Lung (tissue), 11 donors: ENCODE measurements at regions not wholly inside any gene's neighbourhood (a gene's known extent, or its start where the extent isn't known, plus 50 kb on each side); places are given as distances from the start of the nearest gene placed in this dataset.
A peak's percentile ranks its signal among the peaks of the same experiment; 100 is the strongest.

Experiments
- ATAC-seq: fragments of 200-7000 bp; cut with Tn5 transposase; one replicate; pipeline ENCODE4 v1.9.1; 2020; ENCODE audit warnings: moderate number of reproducible peaks; ENCODE audit not compliant: insufficient read depth, low FRiP score
- DNase-seq, 3 donors: peaks; one replicate each; pipeline ENCODE4 v3.0.0-alpha.2; 2013 to 2017
- H3K27ac ChIP-seq, 2 donors: one replicate each; pipeline ENCODE4 v1.5.1; 2013; ENCODE audit warnings: mild to moderate bottlenecking in 2 of 2, moderate library complexity in 2 of 2, control low read depth in 1 of 2, inconsistent platforms in 1 of 2, low read depth in 1 of 2, low read length in 1 of 2
- H3K27me3 ChIP-seq, 3 donors: one replicate each; pipeline ENCODE4 v1.5.1; 2013; ENCODE audit warnings: low read length in 2 of 3; ENCODE audit not compliant: control insufficient read depth in 3 of 3, insufficient read depth in 3 of 3
- H3K36me3 ChIP-seq, 4 donors: one replicate each; pipeline ENCODE4 v1.5.1; 2013; ENCODE audit warnings: low read length in 4 of 4, mild to moderate bottlenecking in 1 of 4, moderate library complexity in 1 of 4; ENCODE audit not compliant: control insufficient read depth in 4 of 4, insufficient read depth in 4 of 4
- H3K4me1 ChIP-seq, 5 donors: one replicate each; pipeline ENCODE4 v1.5.1; 2013; ENCODE audit warnings: low read length in 5 of 5, mild to moderate bottlenecking in 2 of 5, moderate library complexity in 1 of 5; ENCODE audit not compliant: control insufficient read depth in 5 of 5, insufficient read depth in 5 of 5
- H3K4me3 ChIP-seq: one replicate; pipeline ENCODE4 v1.5.1; 2013; ENCODE audit warnings: mild to moderate bottlenecking, control low read depth, moderate library complexity
- H3K9ac ChIP-seq, 2 donors: one replicate each; pipeline ENCODE4 v1.5.1; 2013; ENCODE audit warnings: low read length in 2 of 2, control low read depth in 1 of 2; ENCODE audit not compliant: insufficient read depth in 1 of 2
- H3K9me3 ChIP-seq, 4 donors: one replicate each; pipeline ENCODE4 v1.5.1; 2013; ENCODE audit warnings: low read length in 3 of 4, mild to moderate bottlenecking in 1 of 4, moderate library complexity in 1 of 4; ENCODE audit not compliant: control insufficient read depth in 4 of 4, insufficient read depth in 3 of 4
- CTCF ChIP-seq: IDR thresholded peaks from 2 replicates; pipeline ENCODE4 v1.5.1; 2012; ENCODE audit warnings: mild to moderate bottlenecking; ENCODE audit errors: control extremely low read depth, extremely low read depth
- WGBS, 2 donors: extraction: QIAGEN DNeasy Blood & Tissue Kit; methylation state at CpG; one replicate each; pipeline ENCODE4 v1.1.7; 2013; 5-methylcytosine and 5-hydroxymethylcytosine counted together
- donor health status: control.
- donor health status: control.
- donor health status: Bipolar disorder and iron deficiency.
- donor health status: healthy.
- donor health status: DM: yes; HTN: yes; CAD: no.

- peaks cover 0 to 9% (median 0%) of the 10 kb centered on the region in 5 donors for H3K4me1 ChIP-seq
- ATAC-seq, result no peak
- H3K27ac ChIP-seq, result no peak overlapping the region
- no peak for TF ChIP-seq CTCF
- H3K9me3 ChIP-seq, result no peaks in the 10 kb centered on the region
- no peaks in the 10 kb centered on the region for H3K27me3 ChIP-seq
- H3K9ac ChIP-seq, result no peak overlapping the region
- WGBS, 2 donors, result 53 to 67% methylated on average over 5 of the region's 5 CpGs
- H3K4me3 ChIP-seq, result no peak overlapping the region
- H3K36me3 ChIP-seq, result no peaks in the 10 kb centered on the region
- DNase-seq, result peak; percentile 32 to 90 (median 84)
Observed at GRCh38 chr13:23074075-23074828, 106.5 kb upstream of the SGCG start.

DNA sequence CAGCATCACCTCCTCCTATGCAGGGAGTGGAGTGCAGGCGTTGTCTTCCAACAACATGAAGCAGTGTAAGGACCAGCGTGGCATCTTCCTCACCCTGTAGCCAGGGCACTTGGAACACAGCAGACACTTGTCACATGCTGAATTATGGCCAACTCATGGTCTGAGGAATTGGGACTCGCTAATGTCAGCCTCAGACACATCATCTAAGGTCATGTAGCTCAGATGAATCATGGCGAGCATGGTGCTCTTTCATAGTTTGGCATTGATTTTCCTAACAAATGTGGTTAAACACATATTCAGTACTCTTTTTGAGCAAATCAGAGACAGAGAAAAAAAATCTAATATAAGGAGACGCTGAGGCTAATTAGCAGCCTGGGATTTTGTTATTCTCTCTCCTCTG is 99.6 kb upstream of the SGCG start:
- Histone ChIP-seq H3K9ac (no peak overlapping the region), H3K27me3 (no peaks in the 10 kb centered on the region), H3K4me3 (no peak overlapping the region), H3K9me3 (peaks cover 0 to 4% (median 0%) of the 10 kb centered on the region in 4 donors), H3K36me3 (no peaks in the 10 kb centered on the region), H3K4me1 (no peaks in the 10 kb centered on the region), H3K27ac (no peak overlapping the region)
- ATAC-seq (no peak), DNase-seq (no peak)
- 81 to 88% methylated on average over 5 of the region's 5 CpGs for WGBS, 2 donors
- TF ChIP-seq CTCF, result no peak

DNA sequence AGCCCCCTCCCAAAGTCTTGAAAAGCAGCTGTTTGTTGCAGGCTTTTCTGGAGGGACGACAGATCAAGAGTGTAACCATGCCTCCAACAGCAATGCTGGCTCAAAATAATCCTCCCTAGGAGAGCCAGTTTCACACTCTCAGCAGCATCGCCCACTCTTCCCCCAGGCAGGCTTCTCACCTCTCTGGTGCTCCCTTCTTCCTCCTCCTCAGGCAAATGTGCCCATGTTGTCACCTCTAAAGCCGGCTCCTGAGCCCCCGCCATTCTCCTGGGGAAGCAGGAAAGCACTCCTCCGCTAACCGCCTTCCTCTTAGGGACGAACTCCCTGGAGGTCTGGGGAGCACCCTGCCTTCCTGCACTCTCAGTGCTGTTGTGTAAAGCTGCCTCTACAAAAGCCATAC is 98.9 kb upstream of the SGCG start:
- Histone ChIP-seq H3K9me3 (peaks cover 0 to 4% (median 0%) of the 10 kb centered on the region in 4 donors), H3K4me3 (no peak overlapping the region), H3K9ac (no peak overlapping the region), H3K27ac (no peak overlapping the region), H3K27me3 (no peaks in the 10 kb centered on the region), H3K36me3 (no peaks in the 10 kb centered on the region), H3K4me1 (no peaks in the 10 kb centered on the region)
- DNase-seq, result no peak
- TF ChIP-seq CTCF, result no peak
- ATAC-seq, result no peak
- 64 to 65% methylated on average over 7 of the region's 7 CpGs for WGBS, 2 donors
